ENCODE measurements at regions not wholly inside any gene's neighbourhood (a gene's known extent, or its start where the extent isn't known, plus 50 kb on each side); places are given as distances from the start of the nearest gene placed in this dataset.

GRCh38 chr1:29439615-29440014 lies 203.3 kb downstream of the PTPRU start:
- no peak for DNase-seq (ENCODE audit: low read depth)

- no peak for DNase-seq (ENCODE audit: low read depth)
Measured at GRCh38 chr1:29438991-29439390, 202.7 kb downstream of the PTPRU start.

- DNase-seq (ENCODE audit: low read depth): no peak
Measured at GRCh38 chr1:29437946-29438345, 201.6 kb downstream of the PTPRU start.

GRCh38 chr1:29436181-29436785 lies 200.0 kb downstream of the PTPRU start:
- no peak for DNase-seq (ENCODE audit: low read depth)

GRCh38 chr1:29433830-29434229 lies 197.5 kb downstream of the PTPRU start:
- DNase-seq (ENCODE audit: low read depth): no peak

GRCh38 chr1:29431138-29431537 lies 194.8 kb downstream of the PTPRU start:
- DNase-seq (ENCODE audit: low read depth): no peak

GRCh38 chr1:29429656-29430055 lies 193.3 kb downstream of the PTPRU start:
- DNase-seq (ENCODE audit: low read depth): no peak

- DNase-seq (ENCODE audit: low read depth): no peak
Measured at GRCh38 chr1:29428997-29429396, 192.7 kb downstream of the PTPRU start.

- no peak for DNase-seq (ENCODE audit: low read depth)
Measured at GRCh38 chr1:29428280-29428615, 191.9 kb downstream of the PTPRU start.

GRCh38 chr1:29427614-29428279 lies 191.4 kb downstream of the PTPRU start:
- DNase-seq (ENCODE audit: low read depth): no peak

GRCh38 chr1:29426701-29427279 lies 190.5 kb downstream of the PTPRU start:
- no peak for DNase-seq (ENCODE audit: low read depth)

- no peak for DNase-seq (ENCODE audit: low read depth)
Measured at GRCh38 chr1:29425631-29426030, 189.3 kb downstream of the PTPRU start.

GRCh38 chr1:29424266-29424665 lies 187.9 kb downstream of the PTPRU start:
- no peak for DNase-seq (ENCODE audit: low read depth)

- no peak for DNase-seq (ENCODE audit: low read depth)
Measured at GRCh38 chr1:29420202-29420601, 183.9 kb downstream of the PTPRU start.

- no peak for DNase-seq (ENCODE audit: low read depth)
Measured at GRCh38 chr1:29417971-29418370, 181.6 kb downstream of the PTPRU start.

- DNase-seq (ENCODE audit: low read depth): peak; percentile 9
Measured at GRCh38 chr1:29417147-29417858, 181.0 kb downstream of the PTPRU start.

- DNase-seq (ENCODE audit: low read depth): no peak
Measured at GRCh38 chr1:29416267-29417146, 180.2 kb downstream of the PTPRU start.

- DNase-seq (ENCODE audit: low read depth): no peak
Measured at GRCh38 chr1:29415861-29416260, 179.5 kb downstream of the PTPRU start.

- no peak for DNase-seq (ENCODE audit: low read depth)
Measured at GRCh38 chr1:29415156-29415830, 179.0 kb downstream of the PTPRU start.

- no peak for DNase-seq (ENCODE audit: low read depth)
Measured at GRCh38 chr1:29414086-29414485, 177.8 kb downstream of the PTPRU start.

- DNase-seq (ENCODE audit: low read depth): no peak
Measured at GRCh38 chr1:29413661-29414060, 177.3 kb downstream of the PTPRU start.

GRCh38 chr1:29412591-29412990 lies 176.3 kb downstream of the PTPRU start:
- DNase-seq (ENCODE audit: low read depth): no peak

Measured in fibroblast of gingiva (primary cell).